ENCODE measurements at regions not wholly inside any gene's neighbourhood (a gene's known extent, or its start where the extent isn't known, plus 50 kb on each side); places are given as distances from the start of the nearest gene placed in this dataset.

- DNase-seq (ENCODE audit: unreplicated experiment): no peak
- POLR2A ChIA-PET: interaction anchor here (0.6 kb wide), 1 partner anchor 124 kb away, joined by 3 read pairs; no protein-coding TSS in a partner anchor
- intact Hi-C loops (cut with micrococcal nuclease): no loop called here
- TF ChIP-seq CTCF (IDR thresholded peaks at IDR 0.05; ENCODE audit: unreplicated experiment): no peak
- BruUV-seq (replicated peaks): no TSS peak
- no peak overlapping the region for H3K4me3 Mint-ChIP-seq (ENCODE audit: unreplicated experiment)
- no peaks in the 10 kb centered on the region for H3K4me1 Mint-ChIP-seq (ENCODE audit: insufficient read depth, unreplicated experiment)
- no peaks in the 10 kb centered on the region for H3K36me3 Mint-ChIP-seq (ENCODE audit: insufficient read depth, unreplicated experiment)
- no peak overlapping the region for H3K27ac Mint-ChIP-seq (ENCODE audit: low read depth, unreplicated experiment)
- H3K27me3 Mint-ChIP-seq (ENCODE audit: insufficient read depth, unreplicated experiment): peaks cover 28% of the 10 kb centered on the region
- peaks cover 7% of the 10 kb centered on the region for H3K9me3 Mint-ChIP-seq (ENCODE audit: unreplicated experiment)
- CTCF ChIA-PET: no interaction called here
Measured at GRCh38 chr11:119580751-119581150, 148.2 kb downstream of the NECTIN1 start.

- no peak for TF ChIP-seq CTCF (IDR thresholded peaks at IDR 0.05; ENCODE audit: unreplicated experiment)
- Mint-ChIP-seq H3K4me1 (ENCODE audit: insufficient read depth, unreplicated experiment) (no peaks in the 10 kb centered on the region), H3K27ac (ENCODE audit: low read depth, unreplicated experiment) (no peak overlapping the region), H3K4me3 (ENCODE audit: unreplicated experiment) (no peak overlapping the region), H3K27me3 (ENCODE audit: insufficient read depth, unreplicated experiment) (peaks cover 33% of the 10 kb centered on the region), H3K36me3 (ENCODE audit: insufficient read depth, unreplicated experiment) (no peaks in the 10 kb centered on the region), H3K9me3 (ENCODE audit: unreplicated experiment) (peaks cover 7% of the 10 kb centered on the region)
- CTCF ChIA-PET: no interaction called here
- BruUV-seq (replicated peaks): no TSS peak
- DNase-seq (ENCODE audit: unreplicated experiment): no peak
- POLR2A ChIA-PET: interaction anchor here (0.6 kb wide), 1 partner anchor 243 kb away, joined by 3 read pairs; no protein-coding TSS in a partner anchor
- intact Hi-C loops (cut with micrococcal nuclease): no loop called here
Measured at GRCh38 chr11:119580081-119580480, 148.9 kb downstream of the NECTIN1 start.

GRCh38 chr11:119578521-119579191 is 150.3 kb downstream of the NECTIN1 start:
- Mint-ChIP-seq H3K27ac (ENCODE audit: low read depth, unreplicated experiment) (no peak overlapping the region), H3K36me3 (ENCODE audit: insufficient read depth, unreplicated experiment) (no peaks in the 10 kb centered on the region), H3K9me3 (ENCODE audit: unreplicated experiment) (peaks cover 7% of the 10 kb centered on the region), H3K4me1 (ENCODE audit: insufficient read depth, unreplicated experiment) (no peaks in the 10 kb centered on the region), H3K27me3 (ENCODE audit: insufficient read depth, unreplicated experiment) (peaks cover 24% of the 10 kb centered on the region), H3K4me3 (ENCODE audit: unreplicated experiment) (no peak overlapping the region)
- TF ChIP-seq CTCF (IDR thresholded peaks at IDR 0.05; ENCODE audit: unreplicated experiment): no peak
- ChIA-PET CTCF (interaction anchor here (0.6 kb wide), 2 partner anchors 64 to 1106 kb away, joined by 3 read pairs; no protein-coding TSS in a partner anchor), POLR2A (interaction anchor here (0.6 to 1.2 kb wide), 3 partner anchors 8 to 446 kb away, joined by 3 read pairs; no protein-coding TSS in a partner anchor)
- intact Hi-C loops (cut with micrococcal nuclease): no loop called here
- no peak for DNase-seq (ENCODE audit: unreplicated experiment)
- BruUV-seq (replicated peaks): no TSS peak

GRCh38 chr11:119573858-119574257 is 150.9 kb upstream of the THY1 start:
- CTCF ChIA-PET: interaction anchor here (0.7 kb wide), 1 partner anchor 487 kb away, joined by 5 read pairs; no protein-coding TSS in a partner anchor
- no peak overlapping the region for H3K27ac Mint-ChIP-seq (ENCODE audit: low read depth, unreplicated experiment)
- DNase-seq (ENCODE audit: unreplicated experiment): no peak
- no peak for TF ChIP-seq CTCF (IDR thresholded peaks at IDR 0.05; ENCODE audit: unreplicated experiment)
- POLR2A ChIA-PET: no interaction called here
- peaks cover 13% of the 10 kb centered on the region for H3K27me3 Mint-ChIP-seq (ENCODE audit: insufficient read depth, unreplicated experiment)
- no peaks in the 10 kb centered on the region for H3K4me1 Mint-ChIP-seq (ENCODE audit: insufficient read depth, unreplicated experiment)
- no peaks in the 10 kb centered on the region for H3K9me3 Mint-ChIP-seq (ENCODE audit: unreplicated experiment)
- intact Hi-C loops (cut with micrococcal nuclease): no loop called here
- no TSS peak for BruUV-seq (replicated peaks)
- no peak overlapping the region for H3K4me3 Mint-ChIP-seq (ENCODE audit: unreplicated experiment)
- H3K36me3 Mint-ChIP-seq (ENCODE audit: insufficient read depth, unreplicated experiment): no peaks in the 10 kb centered on the region

All from MCF 10A (cell line).